ENCODE measurements at regions not wholly inside any gene's neighbourhood (a gene's known extent, or its start where the extent isn't known, plus 50 kb on each side); places are given as distances from the start of the nearest gene placed in this dataset.

GRCh38 chr11:103700622-103701021 lies 335.8 kb upstream of the DDI1 start:
- ATAC-seq = peak; percentile 88
- TF ChIP-seq ZFP30 (CRISPR knock-in tag; IDR thresholded peaks at IDR 0.05) (no peak), TCF4 (CRISPR knock-in tag; IDR thresholded peaks at IDR 0.05; ENCODE audit: borderline replicate concordance) (no peak), PPARA (CRISPR knock-in tag; IDR thresholded peaks at IDR 0.05; ENCODE audit: borderline replicate concordance) (no peak), GLIS3 (CRISPR knock-in tag; IDR thresholded peaks at IDR 0.05) (no peak)

GRCh38 chr11:103703437-103703836 lies 333.0 kb upstream of the DDI1 start:
- TF ChIP-seq OSR1 (CRISPR knock-in tag; IDR thresholded peaks at IDR 0.05) (no peak), ZNF70 (CRISPR knock-in tag; IDR thresholded peaks at IDR 0.05) (no peak), ISL1 (CRISPR knock-in tag; IDR thresholded peaks at IDR 0.05) (no peak), RARB (CRISPR knock-in tag; IDR thresholded peaks at IDR 0.05) (no peak), ZNF8 (CRISPR knock-in tag; IDR thresholded peaks at IDR 0.05) (no peak), ZC3H10 (CRISPR knock-in tag; IDR thresholded peaks at IDR 0.05) (no peak)
- ATAC-seq = no peak

DNA sequence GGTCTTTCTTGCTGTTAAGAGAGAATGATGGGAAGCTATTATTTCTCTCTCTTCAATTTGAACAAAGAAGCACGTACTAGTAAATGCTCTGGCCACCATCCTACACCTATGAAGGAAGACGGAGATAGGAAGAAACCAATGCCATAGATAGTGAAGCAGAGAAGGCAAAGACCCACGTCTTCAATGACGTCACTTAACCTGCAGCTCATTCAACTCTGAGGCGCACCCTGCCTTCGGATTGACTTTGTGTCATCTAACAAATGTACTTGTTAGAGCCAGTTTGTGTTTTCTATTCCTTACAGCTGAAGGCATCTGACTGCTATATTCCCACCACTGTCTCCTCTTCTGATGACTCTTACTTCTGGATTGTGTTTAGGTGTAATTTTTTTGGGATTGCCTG lies 332.5 kb upstream of the DDI1 start:
- TF ChIP-seq RARB (CRISPR knock-in tag; IDR thresholded peaks at IDR 0.05) (no peak), PPARA (CRISPR knock-in tag; IDR thresholded peaks at IDR 0.05; ENCODE audit: borderline replicate concordance) (no peak), CSDC2 (CRISPR knock-in tag; IDR thresholded peaks at IDR 0.05) (no peak), ARNTL (CRISPR knock-in tag; IDR thresholded peaks at IDR 0.05; ENCODE audit: borderline replicate concordance, low read depth) (no peak), ZFP30 (CRISPR knock-in tag; IDR thresholded peaks at IDR 0.05) (no peak), ISL1 (CRISPR knock-in tag; IDR thresholded peaks at IDR 0.05) (no peak), BACH2 (CRISPR knock-in tag; IDR thresholded peaks at IDR 0.05; ENCODE audit: borderline replicate concordance) (no peak), CSRNP3 (CRISPR knock-in tag; IDR thresholded peaks at IDR 0.05) (no peak), SNAI2 (CRISPR knock-in tag; IDR thresholded peaks at IDR 0.05) (no peak), GLIS3 (CRISPR knock-in tag; IDR thresholded peaks at IDR 0.05) (no peak), ZNF8 (CRISPR knock-in tag; IDR thresholded peaks at IDR 0.05) (no peak), ESRRG (CRISPR knock-in tag; IDR thresholded peaks at IDR 0.05) (no peak), POU6F1 (CRISPR knock-in tag; IDR thresholded peaks at IDR 0.05; ENCODE audit: borderline replicate concordance, low read depth) (no peak), ZFP3 (CRISPR knock-in tag; IDR thresholded peaks at IDR 0.05) (no peak), ZNF565 (CRISPR knock-in tag; conservative IDR thresholded peaks at IDR 0.05; ENCODE audit: low read depth) (no peak), ZC3H10 (CRISPR knock-in tag; IDR thresholded peaks at IDR 0.05) (no peak), TCF4 (CRISPR knock-in tag; IDR thresholded peaks at IDR 0.05; ENCODE audit: borderline replicate concordance) (no peak)
- TF ChIP-seq, protein P1, sequence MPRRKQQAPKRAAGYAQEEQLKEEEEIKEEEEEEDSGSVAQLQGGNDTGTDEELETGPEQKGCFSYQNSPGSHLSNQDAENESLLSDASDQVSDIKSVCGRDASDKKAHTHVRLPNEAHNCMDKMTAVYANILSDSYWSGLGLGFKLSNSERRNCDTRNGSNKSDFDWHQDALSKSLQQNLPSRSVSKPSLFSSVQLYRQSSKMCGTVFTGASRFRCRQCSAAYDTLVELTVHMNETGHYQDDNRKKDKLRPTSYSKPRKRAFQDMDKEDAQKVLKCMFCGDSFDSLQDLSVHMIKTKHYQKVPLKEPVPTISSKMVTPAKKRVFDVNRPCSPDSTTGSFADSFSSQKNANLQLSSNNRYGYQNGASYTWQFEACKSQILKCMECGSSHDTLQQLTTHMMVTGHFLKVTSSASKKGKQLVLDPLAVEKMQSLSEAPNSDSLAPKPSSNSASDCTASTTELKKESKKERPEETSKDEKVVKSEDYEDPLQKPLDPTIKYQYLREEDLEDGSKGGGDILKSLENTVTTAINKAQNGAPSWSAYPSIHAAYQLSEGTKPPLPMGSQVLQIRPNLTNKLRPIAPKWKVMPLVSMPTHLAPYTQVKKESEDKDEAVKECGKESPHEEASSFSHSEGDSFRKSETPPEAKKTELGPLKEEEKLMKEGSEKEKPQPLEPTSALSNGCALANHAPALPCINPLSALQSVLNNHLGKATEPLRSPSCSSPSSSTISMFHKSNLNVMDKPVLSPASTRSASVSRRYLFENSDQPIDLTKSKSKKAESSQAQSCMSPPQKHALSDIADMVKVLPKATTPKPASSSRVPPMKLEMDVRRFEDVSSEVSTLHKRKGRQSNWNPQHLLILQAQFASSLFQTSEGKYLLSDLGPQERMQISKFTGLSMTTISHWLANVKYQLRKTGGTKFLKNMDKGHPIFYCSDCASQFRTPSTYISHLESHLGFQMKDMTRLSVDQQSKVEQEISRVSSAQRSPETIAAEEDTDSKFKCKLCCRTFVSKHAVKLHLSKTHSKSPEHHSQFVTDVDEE (CRISPR knock-in tag; IDR thresholded peaks at IDR 0.05) = no peak
- TF ChIP-seq, protein P2, sequence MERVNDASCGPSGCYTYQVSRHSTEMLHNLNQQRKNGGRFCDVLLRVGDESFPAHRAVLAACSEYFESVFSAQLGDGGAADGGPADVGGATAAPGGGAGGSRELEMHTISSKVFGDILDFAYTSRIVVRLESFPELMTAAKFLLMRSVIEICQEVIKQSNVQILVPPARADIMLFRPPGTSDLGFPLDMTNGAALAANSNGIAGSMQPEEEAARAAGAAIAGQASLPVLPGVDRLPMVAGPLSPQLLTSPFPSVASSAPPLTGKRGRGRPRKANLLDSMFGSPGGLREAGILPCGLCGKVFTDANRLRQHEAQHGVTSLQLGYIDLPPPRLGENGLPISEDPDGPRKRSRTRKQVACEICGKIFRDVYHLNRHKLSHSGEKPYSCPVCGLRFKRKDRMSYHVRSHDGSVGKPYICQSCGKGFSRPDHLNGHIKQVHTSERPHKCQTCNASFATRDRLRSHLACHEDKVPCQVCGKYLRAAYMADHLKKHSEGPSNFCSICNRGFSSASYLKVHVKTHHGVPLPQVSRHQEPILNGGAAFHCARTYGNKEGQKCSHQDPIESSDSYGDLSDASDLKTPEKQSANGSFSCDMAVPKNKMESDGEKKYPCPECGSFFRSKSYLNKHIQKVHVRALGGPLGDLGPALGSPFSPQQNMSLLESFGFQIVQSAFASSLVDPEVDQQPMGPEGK (CRISPR knock-in tag; IDR thresholded peaks at IDR 0.05; ENCODE audit: borderline replicate concordance) = no peak
- TF ChIP-seq, protein P3, sequence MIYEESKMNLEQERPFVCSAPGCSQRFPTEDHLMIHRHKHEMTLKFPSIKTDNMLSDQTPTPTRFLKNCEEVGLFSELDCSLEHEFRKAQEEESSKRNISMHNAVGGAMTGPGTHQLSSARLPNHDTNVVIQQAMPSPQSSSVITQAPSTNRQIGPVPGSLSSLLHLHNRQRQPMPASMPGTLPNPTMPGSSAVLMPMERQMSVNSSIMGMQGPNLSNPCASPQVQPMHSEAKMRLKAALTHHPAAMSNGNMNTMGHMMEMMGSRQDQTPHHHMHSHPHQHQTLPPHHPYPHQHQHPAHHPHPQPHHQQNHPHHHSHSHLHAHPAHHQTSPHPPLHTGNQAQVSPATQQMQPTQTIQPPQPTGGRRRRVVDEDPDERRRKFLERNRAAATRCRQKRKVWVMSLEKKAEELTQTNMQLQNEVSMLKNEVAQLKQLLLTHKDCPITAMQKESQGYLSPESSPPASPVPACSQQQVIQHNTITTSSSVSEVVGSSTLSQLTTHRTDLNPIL (CRISPR knock-in tag; IDR thresholded peaks at IDR 0.05; ENCODE audit: low read depth) = no peak
- no peak for ATAC-seq
